Cerebellar cortex (tissue), 1 donor: ENCODE measurements at regions not wholly inside any gene's neighbourhood (a gene's known extent, or its start where the extent isn't known, plus 50 kb on each side); places are given as distances from the start of the nearest gene placed in this dataset.

Experiments used
- DNase-seq: peaks from one replicate; pipeline ENCODE4 v3.0.0-alpha.2; 2015; ENCODE audit warnings: low spot score

- no peak for DNase-seq
Measured at GRCh38 chr11:13104619-13105236, 95.6 kb downstream of the RASSF10 start.

- no peak for DNase-seq
Measured at GRCh38 chr11:13105237-13105844, 96.2 kb downstream of the RASSF10 start.

- DNase-seq, result no peak
Measured at GRCh38 chr11:13107544-13108044, 98.5 kb downstream of the RASSF10 start.

GRCh38 chr11:13108416-13108815 is 99.3 kb downstream of the RASSF10 start:
- no peak for DNase-seq

GRCh38 chr11:13109616-13110015 is 100.5 kb downstream of the RASSF10 start:
- DNase-seq, result no peak

GRCh38 chr11:13110145-13110544 is 101.0 kb downstream of the RASSF10 start:
- no peak for DNase-seq

GRCh38 chr11:13110929-13111812 is 102.1 kb downstream of the RASSF10 start:
- DNase-seq, result no peak

GRCh38 chr11:13111813-13112130 is 102.7 kb downstream of the RASSF10 start:
- no peak for DNase-seq

- no peak for DNase-seq
Measured at GRCh38 chr11:13114566-13115379, 105.7 kb downstream of the RASSF10 start.

- no peak for DNase-seq
Measured at GRCh38 chr11:13115380-13115675, 106.2 kb downstream of the RASSF10 start.

GRCh38 chr11:13116491-13116890 is 107.4 kb downstream of the RASSF10 start:
- DNase-seq, result no peak

GRCh38 chr11:13117344-13117743 is 108.2 kb downstream of the RASSF10 start:
- DNase-seq, result no peak

GRCh38 chr11:13118194-13118593 is 109.1 kb downstream of the RASSF10 start:
- no peak for DNase-seq

- no peak for DNase-seq
Measured at GRCh38 chr11:13118650-13119049, 109.5 kb downstream of the RASSF10 start.

GRCh38 chr11:13119361-13119760 is 110.2 kb downstream of the RASSF10 start:
- no peak for DNase-seq

- no peak for DNase-seq
Measured at GRCh38 chr11:13119941-13120520, 110.9 kb downstream of the RASSF10 start.

GRCh38 chr11:13120691-13121090 is 111.6 kb downstream of the RASSF10 start:
- DNase-seq, result no peak

GRCh38 chr11:13126430-13126829 is 117.3 kb downstream of the RASSF10 start:
- no peak for DNase-seq

GRCh38 chr11:13127161-13127560 is 118.0 kb downstream of the RASSF10 start:
- DNase-seq, result no peak

- DNase-seq, result no peak
Measured at GRCh38 chr11:13128354-13128753, 119.2 kb downstream of the RASSF10 start.

GRCh38 chr11:13134066-13134465 is 125.0 kb downstream of the RASSF10 start:
- no peak for DNase-seq

GRCh38 chr11:13134886-13135285 is 125.8 kb downstream of the RASSF10 start:
- no peak for DNase-seq
